C4-2B (cell line): ENCODE measurements at regions not wholly inside any gene's neighbourhood (a gene's known extent, or its start where the extent isn't known, plus 50 kb on each side); places are given as distances from the start of the nearest gene placed in this dataset.

Experiments
- ZFX ChIP-seq: fragments of 450-650 bp; IDR thresholded peaks from 2 replicates; pipeline ENCODE4 v1.6.1; 2017
- TF ChIP-seq, protein P1 (sequence below): fragments of 450-650 bp; conservative IDR thresholded peaks from 2 replicates; pipeline ENCODE4 v1.5.1; 2017; ENCODE audit warnings: mild to moderate bottlenecking

- TF ChIP-seq, protein P1, sequence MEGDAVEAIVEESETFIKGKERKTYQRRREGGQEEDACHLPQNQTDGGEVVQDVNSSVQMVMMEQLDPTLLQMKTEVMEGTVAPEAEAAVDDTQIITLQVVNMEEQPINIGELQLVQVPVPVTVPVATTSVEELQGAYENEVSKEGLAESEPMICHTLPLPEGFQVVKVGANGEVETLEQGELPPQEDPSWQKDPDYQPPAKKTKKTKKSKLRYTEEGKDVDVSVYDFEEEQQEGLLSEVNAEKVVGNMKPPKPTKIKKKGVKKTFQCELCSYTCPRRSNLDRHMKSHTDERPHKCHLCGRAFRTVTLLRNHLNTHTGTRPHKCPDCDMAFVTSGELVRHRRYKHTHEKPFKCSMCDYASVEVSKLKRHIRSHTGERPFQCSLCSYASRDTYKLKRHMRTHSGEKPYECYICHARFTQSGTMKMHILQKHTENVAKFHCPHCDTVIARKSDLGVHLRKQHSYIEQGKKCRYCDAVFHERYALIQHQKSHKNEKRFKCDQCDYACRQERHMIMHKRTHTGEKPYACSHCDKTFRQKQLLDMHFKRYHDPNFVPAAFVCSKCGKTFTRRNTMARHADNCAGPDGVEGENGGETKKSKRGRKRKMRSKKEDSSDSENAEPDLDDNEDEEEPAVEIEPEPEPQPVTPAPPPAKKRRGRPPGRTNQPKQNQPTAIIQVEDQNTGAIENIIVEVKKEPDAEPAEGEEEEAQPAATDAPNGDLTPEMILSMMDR = no peak
- TF ChIP-seq ZFX = no peak
These were observed 264.3 kb downstream of the PTPRU start for GRCh38 chr1:29500651-29501050.
